ENCODE measurements at regions not wholly inside any gene's neighbourhood (a gene's known extent, or its start where the extent isn't known, plus 50 kb on each side); places are given as distances from the start of the nearest gene placed in this dataset.
"Not testable (repeated sequence)": the region's sequence is repeated elsewhere in the genome, so short reads cannot be mapped to it uniquely, and the experiment has no call there.

DNA sequence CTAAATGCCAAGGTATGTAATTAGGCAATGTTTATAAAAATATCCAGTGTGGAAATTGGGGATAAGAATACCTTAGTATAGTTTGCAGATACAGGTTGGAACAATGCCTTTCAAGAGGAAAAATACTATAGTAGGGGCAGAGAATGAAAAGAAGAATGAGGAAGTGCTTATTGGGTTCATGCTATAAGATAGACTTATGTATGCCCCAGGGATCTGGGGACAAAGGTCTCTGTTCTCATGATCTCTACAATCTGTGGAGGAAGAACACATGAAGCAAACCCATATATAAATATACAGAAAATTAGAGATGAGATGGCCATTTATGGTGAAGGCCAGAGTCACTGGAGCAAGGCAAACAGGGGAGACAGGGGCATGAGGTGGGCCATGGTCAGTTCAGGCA, 106.5 kb upstream of the DAB2 start:
- Histone ChIP-seq H3K27ac (ENCODE audit: low read depth, low read length, poor library complexity, severe bottlenecking) (no peak overlapping the region), H4K20me1 (ENCODE audit: insufficient read depth, low read length) (no peaks in the 10 kb centered on the region), H3K9ac (ENCODE audit: low read length) (no peak overlapping the region), H3F3A (ENCODE audit: insufficient read depth, low read length) (no peaks in the 10 kb centered on the region), H2AFZ (ENCODE audit: low read length) (no peak overlapping the region), H3K9me3 (ENCODE audit: low read length) (no peaks in the 10 kb centered on the region), H3K4me3 (ENCODE audit: low read depth, low read length, poor library complexity, severe bottlenecking) (no peak overlapping the region), H3K9me2 (ENCODE audit: low read depth, low read length) (no peaks in the 10 kb centered on the region), H3K27me3 (ENCODE audit: insufficient read depth, low read length) (no peaks in the 10 kb centered on the region), H3K4me2 (ENCODE audit: low read length) (no peak overlapping the region), H3K79me2 (ENCODE audit: insufficient read depth, low read length) (no peaks in the 10 kb centered on the region), H3K4me1 (ENCODE audit: insufficient read depth, low read length, severe bottlenecking) (no peaks in the 10 kb centered on the region), H3K36me3 (ENCODE audit: insufficient read depth, low read length) (no peaks in the 10 kb centered on the region)
- TF ChIP-seq, protein P1, sequence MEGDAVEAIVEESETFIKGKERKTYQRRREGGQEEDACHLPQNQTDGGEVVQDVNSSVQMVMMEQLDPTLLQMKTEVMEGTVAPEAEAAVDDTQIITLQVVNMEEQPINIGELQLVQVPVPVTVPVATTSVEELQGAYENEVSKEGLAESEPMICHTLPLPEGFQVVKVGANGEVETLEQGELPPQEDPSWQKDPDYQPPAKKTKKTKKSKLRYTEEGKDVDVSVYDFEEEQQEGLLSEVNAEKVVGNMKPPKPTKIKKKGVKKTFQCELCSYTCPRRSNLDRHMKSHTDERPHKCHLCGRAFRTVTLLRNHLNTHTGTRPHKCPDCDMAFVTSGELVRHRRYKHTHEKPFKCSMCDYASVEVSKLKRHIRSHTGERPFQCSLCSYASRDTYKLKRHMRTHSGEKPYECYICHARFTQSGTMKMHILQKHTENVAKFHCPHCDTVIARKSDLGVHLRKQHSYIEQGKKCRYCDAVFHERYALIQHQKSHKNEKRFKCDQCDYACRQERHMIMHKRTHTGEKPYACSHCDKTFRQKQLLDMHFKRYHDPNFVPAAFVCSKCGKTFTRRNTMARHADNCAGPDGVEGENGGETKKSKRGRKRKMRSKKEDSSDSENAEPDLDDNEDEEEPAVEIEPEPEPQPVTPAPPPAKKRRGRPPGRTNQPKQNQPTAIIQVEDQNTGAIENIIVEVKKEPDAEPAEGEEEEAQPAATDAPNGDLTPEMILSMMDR (IDR thresholded peaks at IDR 0.05; ENCODE audit: low read length) = no peak
- no peak for TF ChIP-seq EZH2 (IDR thresholded peaks at IDR 0.05; ENCODE audit: borderline replicate concordance, low read length)

DNA sequence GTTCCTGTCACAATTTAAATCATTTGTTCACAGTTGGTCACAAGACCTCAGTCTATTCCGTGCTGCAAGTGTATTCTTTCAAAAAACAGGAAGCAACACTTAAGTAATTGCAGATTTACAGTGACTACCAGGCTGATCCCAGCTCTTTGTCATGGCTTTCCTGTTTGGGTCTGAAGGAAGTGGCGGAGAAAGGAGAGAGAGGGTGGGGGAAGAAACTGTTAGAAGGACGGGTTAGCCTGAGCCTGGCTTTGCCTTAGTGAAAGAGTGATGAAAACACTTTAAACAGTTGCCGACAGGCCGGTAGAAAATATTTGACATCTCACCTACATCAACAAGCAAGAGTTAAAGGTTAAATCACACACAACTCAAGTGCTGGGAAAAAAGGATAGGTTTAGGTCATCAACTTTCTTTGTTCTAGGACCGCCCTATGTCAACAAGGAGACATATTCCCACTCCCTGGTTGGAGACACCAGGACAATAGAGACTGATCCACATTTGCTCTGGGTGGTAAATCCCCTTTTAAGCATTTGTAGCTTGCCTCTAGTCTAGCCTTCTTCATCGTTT, 102.2 kb upstream of the DAB2 start:
- Histone ChIP-seq H3K4me2 (ENCODE audit: low read length) (no peak overlapping the region), H3K4me3 (ENCODE audit: low read depth, low read length, poor library complexity, severe bottlenecking) (no peak overlapping the region), H3K27ac (ENCODE audit: low read depth, low read length, poor library complexity, severe bottlenecking) (no peak overlapping the region), H3K79me2 (ENCODE audit: insufficient read depth, low read length) (no peaks in the 10 kb centered on the region), H3K4me1 (ENCODE audit: insufficient read depth, low read length, severe bottlenecking) (no peaks in the 10 kb centered on the region), H2AFZ (ENCODE audit: low read length) (no peak overlapping the region), H3K9ac (ENCODE audit: low read length) (no peak overlapping the region), H3K27me3 (ENCODE audit: insufficient read depth, low read length) (no peaks in the 10 kb centered on the region), H3K36me3 (ENCODE audit: insufficient read depth, low read length) (no peaks in the 10 kb centered on the region), H3K9me2 (ENCODE audit: low read depth, low read length) (no peaks in the 10 kb centered on the region), H4K20me1 (ENCODE audit: insufficient read depth, low read length) (no peaks in the 10 kb centered on the region), H3K9me3 (ENCODE audit: low read length) (no peaks in the 10 kb centered on the region), H3F3A (ENCODE audit: insufficient read depth, low read length) (no peaks in the 10 kb centered on the region)
- TF ChIP-seq, protein P1 (IDR thresholded peaks at IDR 0.05; ENCODE audit: low read length) = no peak
- TF ChIP-seq EZH2 (IDR thresholded peaks at IDR 0.05; ENCODE audit: borderline replicate concordance, low read length) = no peak

DNA sequence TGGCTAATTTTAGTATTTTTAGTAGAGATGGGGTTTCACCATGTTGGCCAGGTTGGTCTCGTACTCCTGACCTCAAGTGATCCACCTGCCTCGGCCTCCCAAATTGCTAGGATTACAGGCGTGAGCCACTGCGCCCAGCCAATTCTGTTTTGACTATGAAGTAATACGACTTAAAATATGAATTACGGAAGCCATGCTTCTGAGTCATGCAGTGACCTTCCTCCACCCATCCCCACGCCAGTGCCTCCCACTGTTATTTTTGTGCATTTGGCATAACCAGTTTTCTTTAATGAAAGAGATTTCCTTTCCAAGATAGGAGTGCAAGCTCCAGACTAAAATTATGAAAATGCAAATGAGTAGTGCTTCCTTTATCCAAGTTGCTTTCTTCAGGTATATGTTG, 101.0 kb upstream of the DAB2 start:
- H3K4me3 ChIP-seq (ENCODE audit: low read depth, low read length, poor library complexity, severe bottlenecking); H2AFZ ChIP-seq (ENCODE audit: low read length); H4K20me1 ChIP-seq (ENCODE audit: insufficient read depth, low read length); H3K79me2 ChIP-seq (ENCODE audit: insufficient read depth, low read length); H3K9me2 ChIP-seq (ENCODE audit: low read depth, low read length); H3K27ac ChIP-seq (ENCODE audit: low read depth, low read length, poor library complexity, severe bottlenecking); H3K9me3 ChIP-seq (ENCODE audit: low read length); H3F3A ChIP-seq (ENCODE audit: insufficient read depth, low read length); H3K27me3 ChIP-seq (ENCODE audit: insufficient read depth, low read length); H3K9ac ChIP-seq (ENCODE audit: low read length); H3K36me3 ChIP-seq (ENCODE audit: insufficient read depth, low read length); H3K4me2 ChIP-seq (ENCODE audit: low read length); H3K4me1 ChIP-seq (ENCODE audit: insufficient read depth, low read length, severe bottlenecking): not testable (repeated sequence)

DNA sequence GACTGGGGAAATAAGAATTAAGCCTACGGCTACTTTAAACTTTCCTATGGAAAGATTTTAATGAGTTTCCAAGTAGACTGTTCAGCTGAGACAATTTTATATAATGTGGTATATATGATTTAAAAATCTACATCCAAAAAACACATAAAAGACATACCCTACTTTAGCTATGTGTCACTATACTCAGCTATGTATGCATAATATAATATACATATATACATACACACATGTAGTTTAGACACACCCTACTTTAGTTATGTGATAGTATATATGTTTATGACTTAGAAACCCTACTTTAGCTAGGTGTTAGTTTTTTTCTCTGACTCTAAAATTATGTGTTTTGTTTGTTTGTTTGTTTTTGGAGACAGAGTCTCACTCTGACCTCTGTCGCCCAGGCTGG, 100.5 kb upstream of the DAB2 start:
- H3K4me2 ChIP-seq (ENCODE audit: low read length) = no peak overlapping the region
- no peak overlapping the region for H3K4me3 ChIP-seq (ENCODE audit: low read depth, low read length, poor library complexity, severe bottlenecking)
- H2AFZ ChIP-seq (ENCODE audit: low read length) = no peak overlapping the region
- no peaks in the 10 kb centered on the region for H3F3A ChIP-seq (ENCODE audit: insufficient read depth, low read length)
- no peaks in the 10 kb centered on the region for H3K9me3 ChIP-seq (ENCODE audit: low read length)
- no peak overlapping the region for H3K27ac ChIP-seq (ENCODE audit: low read depth, low read length, poor library complexity, severe bottlenecking)
- TF ChIP-seq EZH2 (IDR thresholded peaks at IDR 0.05; ENCODE audit: borderline replicate concordance, low read length) = no peak
- TF ChIP-seq, protein P1 (IDR thresholded peaks at IDR 0.05; ENCODE audit: low read length) = no peak
- no peaks in the 10 kb centered on the region for H3K79me2 ChIP-seq (ENCODE audit: insufficient read depth, low read length)
- H3K27me3 ChIP-seq (ENCODE audit: insufficient read depth, low read length) = no peaks in the 10 kb centered on the region
- no peak overlapping the region for H3K9ac ChIP-seq (ENCODE audit: low read length)
- no peaks in the 10 kb centered on the region for H3K36me3 ChIP-seq (ENCODE audit: insufficient read depth, low read length)
- no peaks in the 10 kb centered on the region for H3K4me1 ChIP-seq (ENCODE audit: insufficient read depth, low read length, severe bottlenecking)
- H3K9me2 ChIP-seq (ENCODE audit: low read depth, low read length) = no peaks in the 10 kb centered on the region
- H4K20me1 ChIP-seq (ENCODE audit: insufficient read depth, low read length) = no peaks in the 10 kb centered on the region
